ENCODE measurements at regions not wholly inside any gene's neighbourhood (a gene's known extent, or its start where the extent isn't known, plus 50 kb on each side); places are given as distances from the start of the nearest gene placed in this dataset.

GRCh38 chr3:40613306-40613705 lies 88.5 kb downstream of the ZNF621 start:
- Histone ChIP-seq H3K79me2 (ENCODE audit: control insufficient read depth, insufficient read depth, low read length) (no peaks in the 10 kb centered on the region), H3K4me2 (ENCODE audit: insufficient read depth, low read length) (no peak overlapping the region), H4K20me1 (replicated peaks; ENCODE audit: control insufficient read depth, insufficient read depth, low read length) (no peaks in the 10 kb centered on the region), H3K9me3 (replicated peaks; ENCODE audit: control insufficient read depth, insufficient read depth, low read depth, low read length) (no peaks in the 10 kb centered on the region), H3K27ac (ENCODE audit: extremely low read depth, low read depth, low read length) (no peak overlapping the region), H3K4me3 (no peak overlapping the region), H3K4me1 (replicated peaks in 1 of 2; ENCODE audit: control insufficient read depth in 2 of 2, insufficient read depth in 2 of 2, low read length in 2 of 2) (peaks cover 0 to 7% of the 10 kb centered on the region in 2 experiments; a peak in 2 of 5 replicates), H3K27me3 (ENCODE audit: control insufficient read depth in 2 of 2, insufficient read depth in 2 of 2, low read length in 2 of 2) (peaks cover 32 to 40% of the 10 kb centered on the region in 2 experiments; a peak in 4 of 5 replicates), H3K9ac (ENCODE audit: insufficient read depth in 1 of 2, low read depth in 2 of 2, low read length in 2 of 2) (no peak overlapping the region), H2AFZ (ENCODE audit: low read depth, low read length) (no peak overlapping the region), H3K36me3 (ENCODE audit: control insufficient read depth, insufficient read depth, low read length) (no peaks in the 10 kb centered on the region), H3K9me1 (ENCODE audit: control insufficient read depth, insufficient read depth, low read length) (no peaks in the 10 kb centered on the region)
- DNase-seq (ENCODE audit: extremely low read depth in 1 of 4, low spot score in 3 of 4) = no peak
- 2% methylated on average over 5 of the region's 5 CpGs for WGBS (ENCODE audit: insufficient coverage, low coverage, missing lambda C conversion rate)
- TF ChIP-seq ZBTB17 (CRISPR knock-in tag; IDR thresholded peaks at IDR 0.05) (no peak), KHSRP (IDR thresholded peaks at IDR 0.05) (no peak), NR2C2 (CRISPR knock-in tag; IDR thresholded peaks at IDR 0.05) (no peak), NR2C2 (tag; IDR thresholded peaks at IDR 0.05) (no peak), ZNF347 (CRISPR knock-in tag; IDR thresholded peaks at IDR 0.05; ENCODE audit: low read depth) (no peak), SIX5 (IDR thresholded peaks at IDR 0.05; ENCODE audit: borderline replicate concordance in 1 of 2, insufficient read depth in 1 of 2, low read depth in 1 of 2, low read length in 2 of 2) (no peak), ZNF583 (CRISPR knock-in tag; IDR thresholded peaks at IDR 0.05) (no peak), GTF2B (IDR thresholded peaks at IDR 0.05; ENCODE audit: extremely low read depth, insufficient read length) (no peak), KAT8 (IDR thresholded peaks at IDR 0.05; ENCODE audit: low read depth) (no peak), ZNF644 (tag; IDR thresholded peaks at IDR 0.05; ENCODE audit: low read depth) (no peak), MGA (IDR thresholded peaks at IDR 0.05) (no peak), EZH2 (IDR thresholded peaks at IDR 0.05; ENCODE audit: borderline replicate concordance, low read depth, low read length) (no peak), EP400 (IDR thresholded peaks at IDR 0.05) (no peak)
- ChIA-PET POLR2A (interaction anchor here (0.6 to 0.8 kb wide), 2 partner anchors 15 to 37 kb away, joined by 3 to 4 read pairs; no protein-coding TSS in a partner anchor), CTCF (ENCODE audit: low intra/inter-chr PET ratio) (no interaction called here)
- in situ Hi-C loops (cut with MboI) (no loop called here), intact Hi-C loops (cut with micrococcal nuclease) (no loop called here)
- ATAC-seq = no peak
- BruUV-seq (replicated peaks) = no TSS peak
- no peak for FAIRE-seq
